HUDEP-2 (cell line): ENCODE measurements at regions not wholly inside any gene's neighbourhood (a gene's known extent, or its start where the extent isn't known, plus 50 kb on each side); places are given as distances from the start of the nearest gene placed in this dataset.
"Not testable (repeated sequence)": the region's sequence is repeated elsewhere in the genome, so short reads cannot be mapped to it uniquely, and the experiment has no call there.

ENCODE experiments used
- DNase-seq, 76 experiments: peaks; one replicate each; lab custom pipeline; 2025; ENCODE audit not compliant: unreplicated experiment in 76 of 76; lab: John Stamatoyannopoulos, UW

GRCh38 chr20:6663751-6664388 lies 103.6 kb upstream of the BMP2 start:
- no peak for DNase-seq

DNA sequence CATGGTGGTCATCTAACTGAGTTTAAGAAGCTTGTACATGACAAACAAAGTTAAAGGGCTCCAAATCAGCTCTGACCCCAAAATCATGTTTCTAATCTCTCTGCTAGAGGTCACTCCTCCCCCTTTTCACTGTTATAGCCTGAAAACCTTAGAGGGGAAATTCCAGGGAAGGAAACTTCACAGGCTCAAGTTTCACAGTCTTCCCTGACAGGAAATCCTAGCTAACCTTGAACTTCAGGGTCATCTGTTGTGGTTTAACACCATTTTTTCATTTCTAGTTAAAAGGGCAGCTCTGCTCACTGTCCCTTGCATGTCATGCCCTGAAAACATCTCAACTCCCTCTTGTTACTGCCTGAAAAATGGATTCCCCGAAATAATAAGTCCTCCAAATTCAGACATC lies 104.4 kb upstream of the BMP2 start:
- no peak for DNase-seq

DNA sequence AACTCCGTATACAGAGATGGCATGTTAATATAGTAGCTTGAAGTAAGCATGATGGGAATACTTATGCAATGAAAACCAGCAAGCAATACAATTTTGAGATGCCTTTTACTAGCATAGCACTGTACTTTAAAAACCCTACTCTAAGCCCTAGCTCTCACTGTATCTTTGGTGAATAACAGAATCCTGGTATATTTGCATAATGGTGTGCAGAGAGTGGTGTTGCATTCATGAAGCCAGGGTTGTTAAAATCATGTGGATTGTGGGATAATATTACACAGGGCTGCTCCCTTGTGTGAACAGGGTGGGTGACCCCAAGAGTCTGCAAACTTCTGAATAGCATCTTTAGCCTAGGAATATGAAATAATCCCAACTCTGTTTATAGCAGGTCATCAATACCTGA lies 105.2 kb upstream of the BMP2 start:
- no peak for DNase-seq

GRCh38 chr20:6660441-6660840 lies 107.0 kb upstream of the BMP2 start:
- DNase-seq = no peak

DNA sequence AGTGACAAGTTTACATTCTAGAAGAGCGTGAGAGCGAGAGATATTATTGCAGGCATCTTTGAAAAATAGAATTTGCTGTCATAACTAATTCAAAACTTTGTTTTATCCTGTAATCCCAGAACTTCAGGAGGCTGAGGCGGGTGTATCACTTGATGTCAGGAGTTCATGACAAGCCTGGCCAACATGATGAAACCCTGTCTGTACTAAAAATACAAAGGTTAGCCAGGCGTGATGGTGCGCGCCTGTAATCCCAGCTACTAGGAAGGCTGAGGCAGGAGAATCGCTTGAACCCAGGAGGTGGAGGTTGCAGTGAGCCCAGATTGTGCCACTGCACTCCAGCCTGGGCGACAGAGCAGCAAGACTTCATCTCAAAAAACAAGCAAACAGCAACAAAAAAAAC lies 108.6 kb upstream of the BMP2 start:
- DNase-seq = not testable (repeated sequence)

- DNase-seq = no peak
Measured at GRCh38 chr20:6657904-6658303, 109.6 kb upstream of the BMP2 start.

DNA sequence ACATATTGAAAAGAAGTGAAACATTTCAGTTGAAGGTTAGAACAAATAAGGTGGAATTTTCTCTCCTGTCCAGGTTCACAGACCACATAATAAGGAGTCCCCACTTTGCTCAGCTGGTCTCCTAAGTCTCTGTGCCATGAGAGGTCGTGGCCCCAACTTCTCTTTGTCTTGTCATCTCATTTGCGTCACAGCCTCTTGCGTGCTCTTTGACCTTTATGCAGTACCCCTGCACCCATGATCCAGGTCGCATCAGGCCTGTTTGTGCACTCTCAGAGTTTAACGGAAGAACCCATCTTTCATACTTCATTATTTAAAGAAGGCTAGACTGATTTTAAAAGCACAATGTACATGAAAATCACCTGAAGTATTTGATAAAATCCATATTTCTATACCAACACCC lies 110.4 kb upstream of the BMP2 start:
- no peak for DNase-seq

GRCh38 chr20:6654513-6655252 lies 112.8 kb upstream of the BMP2 start:
- no peak for DNase-seq

DNA sequence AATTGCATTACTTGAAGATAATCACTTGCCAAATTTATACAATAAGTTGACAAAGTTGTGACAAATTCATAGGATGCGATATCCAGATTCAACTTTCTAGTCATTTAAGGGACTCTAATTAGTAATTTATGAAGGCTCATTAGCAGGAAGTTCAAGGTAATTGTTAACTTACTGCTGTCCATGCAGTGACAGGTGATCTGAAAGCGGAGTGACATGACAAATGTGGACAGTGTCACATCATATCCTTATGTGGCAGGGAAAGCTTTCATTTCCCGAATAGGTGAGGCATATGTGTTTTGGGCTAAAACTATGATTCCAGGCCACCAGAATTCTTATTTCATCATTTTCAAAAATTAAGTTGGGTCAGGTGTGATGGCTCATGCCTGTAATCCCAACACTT lies 115.9 kb upstream of the BMP2 start:
- DNase-seq = no peak

DNA sequence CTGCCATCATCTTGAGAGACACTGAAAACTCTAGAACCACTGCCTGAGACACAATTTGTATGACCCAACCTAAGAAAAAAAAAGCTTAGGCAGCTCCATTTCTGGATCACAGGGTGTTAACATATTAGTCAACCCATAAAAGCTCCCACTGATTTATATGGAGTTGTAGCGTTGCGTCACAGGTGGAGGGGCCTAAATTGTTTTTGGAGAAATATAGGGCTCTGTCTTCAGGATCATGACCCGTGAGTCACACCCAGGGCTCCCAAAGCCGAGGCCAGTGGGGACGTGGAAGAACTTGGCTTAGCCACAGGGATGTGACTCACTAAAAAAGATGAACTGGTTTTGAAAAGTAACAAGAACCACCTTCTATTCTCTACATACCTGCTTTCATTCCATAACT lies 116.5 kb upstream of the BMP2 start:
- no peak for DNase-seq

- DNase-seq = no peak
Measured at GRCh38 chr20:6646021-6646636, 121.4 kb upstream of the BMP2 start.

- no peak for DNase-seq
Measured at GRCh38 chr20:6644813-6645628, 122.5 kb upstream of the BMP2 start.

GRCh38 chr20:6641012-6641411 lies 126.5 kb upstream of the BMP2 start:
- DNase-seq = no peak

DNA sequence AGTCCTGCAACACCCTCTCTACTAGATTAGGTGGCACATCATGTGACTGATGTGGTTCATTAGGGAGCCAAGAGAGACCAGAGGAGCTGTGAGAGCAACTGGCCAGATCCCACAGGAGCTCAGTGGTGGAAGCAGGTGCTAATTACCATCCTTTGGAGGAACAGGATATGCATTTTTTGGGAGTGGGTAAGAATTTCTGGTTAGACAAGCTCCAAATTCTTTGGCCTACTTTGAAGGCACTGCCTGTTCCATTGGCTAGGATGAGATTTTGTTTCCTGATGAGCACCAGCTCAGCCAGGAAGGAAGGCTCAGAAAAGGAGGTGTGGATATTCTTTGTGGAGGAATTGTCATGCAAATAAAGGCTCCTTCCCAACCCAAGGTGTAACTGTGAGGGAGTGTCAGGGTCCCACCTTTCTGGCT lies 130.3 kb upstream of the BMP2 start:
- DNase-seq = no peak

- peak in 5 of 76 experiments; percentile 0 to 12 (median 3) for DNase-seq
Measured at GRCh38 chr20:6636209-6637159, 131.0 kb upstream of the BMP2 start.

DNA sequence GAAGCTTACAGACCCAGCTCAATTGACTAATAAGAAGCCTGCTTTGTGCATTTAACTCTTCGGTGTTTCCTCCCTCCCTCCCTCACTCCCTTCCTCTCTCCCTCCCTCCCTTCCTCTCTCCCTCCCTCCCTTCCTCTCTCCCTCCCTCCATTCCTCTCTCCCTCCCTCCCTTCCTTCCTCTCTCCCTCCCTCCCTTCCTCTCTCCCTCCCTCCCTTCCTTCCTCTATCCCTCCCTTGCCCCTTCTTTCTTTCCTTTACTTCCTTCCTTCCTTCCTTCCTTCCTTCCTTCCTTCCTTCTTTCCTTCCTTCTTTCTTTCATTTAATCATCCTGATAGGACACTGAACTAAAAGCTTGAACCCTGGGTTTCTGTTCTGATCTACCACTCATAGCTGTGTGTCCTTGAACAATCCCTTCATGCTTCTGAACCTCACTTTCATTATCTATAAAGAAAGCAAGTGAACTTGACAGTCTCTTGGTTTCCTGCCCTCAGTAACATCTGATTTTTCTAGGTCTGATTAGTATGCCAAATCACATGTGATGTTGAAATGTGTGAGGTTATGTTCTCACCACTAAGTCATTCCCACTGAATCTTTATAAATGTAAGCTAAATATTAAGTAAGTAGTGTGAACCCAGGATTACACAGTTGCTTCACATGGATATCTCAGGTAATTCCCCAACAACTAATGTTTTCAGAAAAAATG lies 132.3 kb upstream of the BMP2 start:
- DNase-seq = no peak

- no peak for DNase-seq
Measured at GRCh38 chr20:6632187-6632586, 135.3 kb upstream of the BMP2 start.

- no peak for DNase-seq
Measured at GRCh38 chr20:6630514-6630913, 137.0 kb upstream of the BMP2 start.

- DNase-seq = no peak
Measured at GRCh38 chr20:6629564-6629963, 137.9 kb upstream of the BMP2 start.

DNA sequence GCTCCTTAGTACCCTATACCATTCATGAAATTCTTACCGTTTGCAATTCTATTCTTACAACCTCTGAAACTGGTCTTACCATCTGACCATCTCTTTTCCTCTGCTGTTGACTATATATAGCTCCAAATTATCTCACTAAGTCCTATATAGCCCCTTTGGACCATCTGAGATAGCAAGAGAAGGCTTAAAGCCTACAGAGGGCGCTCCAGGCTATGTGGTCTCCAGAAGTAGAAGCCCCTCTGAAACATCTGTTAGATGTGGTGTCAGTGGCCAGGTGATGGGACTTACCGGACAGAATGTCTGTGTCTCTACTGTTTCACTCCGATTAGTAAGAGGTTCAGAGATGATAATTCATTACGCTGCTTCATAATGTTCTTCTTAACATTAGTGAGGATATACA lies 140.7 kb upstream of the BMP2 start:
- DNase-seq = no peak
